NCI-H2196 (cell line): ENCODE measurements at regions not wholly inside any gene's neighbourhood (a gene's known extent, or its start where the extent isn't known, plus 50 kb on each side); places are given as distances from the start of the nearest gene placed in this dataset.
A peak's percentile ranks its signal among the peaks of the same experiment; 100 is the strongest.
"Not testable (repeated sequence)": the region's sequence is repeated elsewhere in the genome, so short reads cannot be mapped to it uniquely, and the experiment has no call there.

ENCODE experiments used
- DNase-seq: peaks from one replicate; lab custom pipeline; 2025; ENCODE audit not compliant: unreplicated experiment; lab: John Stamatoyannopoulos, UW

- DNase-seq = no peak
Measured at GRCh38 chr2:138267161-138267901, 234.2 kb upstream of the SPOPL start.

- DNase-seq = no peak
Measured at GRCh38 chr2:138267902-138268254, 233.7 kb upstream of the SPOPL start.

GRCh38 chr2:138269765-138270164, 231.8 kb upstream of the SPOPL start:
- DNase-seq = no peak

- no peak for DNase-seq
Measured at GRCh38 chr2:138271467-138271866, 230.1 kb upstream of the SPOPL start.

GRCh38 chr2:138272524-138273195, 228.9 kb upstream of the SPOPL start:
- DNase-seq = no peak

GRCh38 chr2:138273280-138273679, 228.3 kb upstream of the SPOPL start:
- DNase-seq = not testable (repeated sequence)

GRCh38 chr2:138274421-138275291, 226.9 kb upstream of the SPOPL start:
- DNase-seq = no peak

- no peak for DNase-seq
Measured at GRCh38 chr2:138275292-138275690, 226.3 kb upstream of the SPOPL start.

GRCh38 chr2:138275881-138276280, 225.7 kb upstream of the SPOPL start:
- DNase-seq = peak; percentile 24

- DNase-seq = no peak
Measured at GRCh38 chr2:138276339-138276738, 225.2 kb upstream of the SPOPL start.

- DNase-seq = no peak
Measured at GRCh38 chr2:138277062-138277461, 224.5 kb upstream of the SPOPL start.

- no peak for DNase-seq
Measured at GRCh38 chr2:138279871-138280270, 221.7 kb upstream of the SPOPL start.

- no peak for DNase-seq
Measured at GRCh38 chr2:138280999-138281695, 220.4 kb upstream of the SPOPL start.

GRCh38 chr2:138282014-138282672, 219.4 kb upstream of the SPOPL start:
- no peak for DNase-seq

- DNase-seq = no peak
Measured at GRCh38 chr2:138291805-138292204, 209.8 kb upstream of the SPOPL start.

GRCh38 chr2:138293045-138293444, 208.5 kb upstream of the SPOPL start:
- no peak for DNase-seq

- no peak for DNase-seq
Measured at GRCh38 chr2:138293549-138293948, 208.0 kb upstream of the SPOPL start.

GRCh38 chr2:138294451-138294850, 207.1 kb upstream of the SPOPL start:
- DNase-seq = no peak

- DNase-seq = no peak
Measured at GRCh38 chr2:138296365-138296764, 205.2 kb upstream of the SPOPL start.

- no peak for DNase-seq
Measured at GRCh38 chr2:138298120-138298814, 203.3 kb upstream of the SPOPL start.
